ENCODE measurements at regions not wholly inside any gene's neighbourhood (a gene's known extent, or its start where the extent isn't known, plus 50 kb on each side); places are given as distances from the start of the nearest gene placed in this dataset.

GRCh38 chr13:108156749-108157148 lies 58.6 kb downstream of the LIG4 start:
- Histone ChIP-seq H3K9me3 (ENCODE audit: insufficient read depth, low read length) (no peaks in the 10 kb centered on the region), H3K9me2 (replicated peaks; ENCODE audit: insufficient read depth, low read length) (no peaks in the 10 kb centered on the region), H4K20me1 (ENCODE audit: low read depth, low read length) (no peaks in the 10 kb centered on the region), H3F3A (ENCODE audit: insufficient read depth) (no peaks in the 10 kb centered on the region), H3K9ac (ENCODE audit: low read length) (no peak overlapping the region), H3K79me2 (ENCODE audit: insufficient read depth, low read length) (no peaks in the 10 kb centered on the region), H3K27me3 (ENCODE audit: low read length) (no peaks in the 10 kb centered on the region), H2AFZ (ENCODE audit: low read depth, low read length, severe bottlenecking) (no peak overlapping the region), H3K27ac (ENCODE audit: low read depth, low read length) (no peak overlapping the region), H3K36me3 (ENCODE audit: low read length) (no peaks in the 10 kb centered on the region), H3K4me3 (ENCODE audit: insufficient read depth, low read length, poor library complexity, severe bottlenecking) (no peak overlapping the region), H3K4me2 (ENCODE audit: low read depth, low read length, poor library complexity, severe bottlenecking) (no peak overlapping the region)
- TF ChIP-seq CTCF (IDR thresholded peaks at IDR 0.05; ENCODE audit: insufficient read depth, low read length, poor library complexity, severe bottlenecking) (no peak), EZH2phosphoT487 (conservative IDR thresholded peaks at IDR 0.05; ENCODE audit: low read length) (no peak)

- no peak overlapping the region for H3K4me3 ChIP-seq (ENCODE audit: insufficient read depth, low read length, poor library complexity, severe bottlenecking)
- no peaks in the 10 kb centered on the region for H3K79me2 ChIP-seq (ENCODE audit: insufficient read depth, low read length)
- H3K9me3 ChIP-seq (ENCODE audit: insufficient read depth, low read length): no peaks in the 10 kb centered on the region
- no peak overlapping the region for H3K4me2 ChIP-seq (ENCODE audit: low read depth, low read length, poor library complexity, severe bottlenecking)
- no peak overlapping the region for H3K9ac ChIP-seq (ENCODE audit: low read length)
- no peak for TF ChIP-seq EZH2phosphoT487 (conservative IDR thresholded peaks at IDR 0.05; ENCODE audit: low read length)
- peak; percentile 68 for TF ChIP-seq CTCF (IDR thresholded peaks at IDR 0.05; ENCODE audit: insufficient read depth, low read length, poor library complexity, severe bottlenecking)
- H3F3A ChIP-seq (ENCODE audit: insufficient read depth): no peaks in the 10 kb centered on the region
- H4K20me1 ChIP-seq (ENCODE audit: low read depth, low read length): no peaks in the 10 kb centered on the region
- no peak overlapping the region for H2AFZ ChIP-seq (ENCODE audit: low read depth, low read length, severe bottlenecking)
- no peaks in the 10 kb centered on the region for H3K36me3 ChIP-seq (ENCODE audit: low read length)
- no peaks in the 10 kb centered on the region for H3K27me3 ChIP-seq (ENCODE audit: low read length)
- no peaks in the 10 kb centered on the region for H3K9me2 ChIP-seq (replicated peaks; ENCODE audit: insufficient read depth, low read length)
- no peak overlapping the region for H3K27ac ChIP-seq (ENCODE audit: low read depth, low read length)
Measured at GRCh38 chr13:108155185-108156106, 59.9 kb downstream of the LIG4 start.

- Histone ChIP-seq H3K36me3 (ENCODE audit: low read length) (no peaks in the 10 kb centered on the region), H3K9me2 (replicated peaks; ENCODE audit: insufficient read depth, low read length) (no peaks in the 10 kb centered on the region), H3K27me3 (ENCODE audit: low read length) (no peaks in the 10 kb centered on the region), H4K20me1 (ENCODE audit: low read depth, low read length) (no peaks in the 10 kb centered on the region), H3K9ac (ENCODE audit: low read length) (no peak overlapping the region), H3K79me2 (ENCODE audit: insufficient read depth, low read length) (no peaks in the 10 kb centered on the region), H3K27ac (ENCODE audit: low read depth, low read length) (no peak overlapping the region), H2AFZ (ENCODE audit: low read depth, low read length, severe bottlenecking) (no peak overlapping the region), H3F3A (ENCODE audit: insufficient read depth) (no peaks in the 10 kb centered on the region), H3K9me3 (ENCODE audit: insufficient read depth, low read length) (no peaks in the 10 kb centered on the region), H3K4me2 (ENCODE audit: low read depth, low read length, poor library complexity, severe bottlenecking) (no peak overlapping the region), H3K4me3 (ENCODE audit: insufficient read depth, low read length, poor library complexity, severe bottlenecking) (no peak overlapping the region)
- TF ChIP-seq EZH2phosphoT487 (conservative IDR thresholded peaks at IDR 0.05; ENCODE audit: low read length) (no peak), CTCF (IDR thresholded peaks at IDR 0.05; ENCODE audit: insufficient read depth, low read length, poor library complexity, severe bottlenecking) (no peak)
Measured at GRCh38 chr13:108154421-108154858, 60.9 kb downstream of the LIG4 start.

Data from SU-DHL-6 (cell line).